ENCODE measurements at regions not wholly inside any gene's neighbourhood (a gene's known extent, or its start where the extent isn't known, plus 50 kb on each side); places are given as distances from the start of the nearest gene placed in this dataset.

- Histone ChIP-seq H3K4me1 (ENCODE audit: control insufficient read depth in 1 of 2, low read depth in 2 of 2) (no peaks in the 10 kb centered on the region), H3K4me3 (no peak overlapping the region), H3K27ac (no peak overlapping the region), H3K9me3 (no peaks in the 10 kb centered on the region), H3K36me3 (no peaks in the 10 kb centered on the region), H3K27me3 (replicated peaks; ENCODE audit: insufficient read depth) (no peaks in the 10 kb centered on the region)
- DNase-seq (ENCODE audit: low spot score) (no peak), ATAC-seq (ENCODE audit: insufficient number of reproducible peaks, low FRiP score, low read depth) (no peak)
- TF ChIP-seq CTCF (IDR thresholded peaks at IDR 0.05) = no peak
Observed at GRCh38 chr1:38641661-38642060, 217.9 kb downstream of the RRAGC start.

- Histone ChIP-seq H3K4me3 (no peak overlapping the region), H3K9me3 (no peaks in the 10 kb centered on the region), H3K27ac (no peak overlapping the region), H3K27me3 (replicated peaks; ENCODE audit: insufficient read depth) (no peaks in the 10 kb centered on the region), H3K4me1 (ENCODE audit: control insufficient read depth in 1 of 2, low read depth in 2 of 2) (no peaks in the 10 kb centered on the region), H3K36me3 (no peaks in the 10 kb centered on the region)
- DNase-seq (ENCODE audit: low spot score) = no peak
- no peak for TF ChIP-seq CTCF (IDR thresholded peaks at IDR 0.05)
- ATAC-seq (ENCODE audit: insufficient number of reproducible peaks, low FRiP score, low read depth) = no peak
Observed at GRCh38 chr1:38640371-38640770, 219.2 kb downstream of the RRAGC start.

GRCh38 chr1:38628241-38628640 lies 231.3 kb downstream of the RRAGC start:
- Histone ChIP-seq H3K27me3 (replicated peaks; ENCODE audit: insufficient read depth) (no peaks in the 10 kb centered on the region), H3K9me3 (no peaks in the 10 kb centered on the region), H3K27ac (no peak overlapping the region), H3K36me3 (no peaks in the 10 kb centered on the region), H3K4me3 (no peak overlapping the region), H3K4me1 (ENCODE audit: control insufficient read depth in 1 of 2, low read depth in 2 of 2) (no peaks in the 10 kb centered on the region)
- ATAC-seq (ENCODE audit: insufficient number of reproducible peaks, low FRiP score, low read depth) (no peak), DNase-seq (ENCODE audit: low spot score) (no peak)
- no peak for TF ChIP-seq CTCF (IDR thresholded peaks at IDR 0.05)

- Histone ChIP-seq H3K27ac (no peak overlapping the region), H3K4me3 (no peak overlapping the region), H3K9me3 (no peaks in the 10 kb centered on the region), H3K36me3 (no peaks in the 10 kb centered on the region), H3K27me3 (replicated peaks; ENCODE audit: insufficient read depth) (no peaks in the 10 kb centered on the region), H3K4me1 (ENCODE audit: control insufficient read depth in 1 of 2, low read depth in 2 of 2) (no peaks in the 10 kb centered on the region)
- TF ChIP-seq CTCF (IDR thresholded peaks at IDR 0.05) = no peak
- ATAC-seq (ENCODE audit: insufficient number of reproducible peaks, low FRiP score, low read depth) (no peak), DNase-seq (ENCODE audit: low spot score) (no peak)
Observed at GRCh38 chr1:38625939-38626338, 233.6 kb downstream of the RRAGC start.

- no peak for DNase-seq (ENCODE audit: low spot score)
- ATAC-seq (ENCODE audit: insufficient number of reproducible peaks, low FRiP score, low read depth) = no peak
Observed at GRCh38 chr1:38624336-38625039, 235.1 kb downstream of the RRAGC start.

More at GRCh38 chr1:38624336-38625039, 235.1 kb downstream of the RRAGC start:
- Histone ChIP-seq H3K27me3 (replicated peaks; ENCODE audit: insufficient read depth) (no peaks in the 10 kb centered on the region), H3K36me3 (no peaks in the 10 kb centered on the region), H3K4me3 (no peak overlapping the region), H3K9me3 (no peaks in the 10 kb centered on the region), H3K27ac (no peak overlapping the region), H3K4me1 (ENCODE audit: control insufficient read depth in 1 of 2, low read depth in 2 of 2) (no peaks in the 10 kb centered on the region)
- TF ChIP-seq CTCF (IDR thresholded peaks at IDR 0.05) = no peak

All from thoracic aorta (tissue), 2 donors.